ENCODE measurements at regions not wholly inside any gene's neighbourhood (a gene's known extent, or its start where the extent isn't known, plus 50 kb on each side); places are given as distances from the start of the nearest gene placed in this dataset.

DNA sequence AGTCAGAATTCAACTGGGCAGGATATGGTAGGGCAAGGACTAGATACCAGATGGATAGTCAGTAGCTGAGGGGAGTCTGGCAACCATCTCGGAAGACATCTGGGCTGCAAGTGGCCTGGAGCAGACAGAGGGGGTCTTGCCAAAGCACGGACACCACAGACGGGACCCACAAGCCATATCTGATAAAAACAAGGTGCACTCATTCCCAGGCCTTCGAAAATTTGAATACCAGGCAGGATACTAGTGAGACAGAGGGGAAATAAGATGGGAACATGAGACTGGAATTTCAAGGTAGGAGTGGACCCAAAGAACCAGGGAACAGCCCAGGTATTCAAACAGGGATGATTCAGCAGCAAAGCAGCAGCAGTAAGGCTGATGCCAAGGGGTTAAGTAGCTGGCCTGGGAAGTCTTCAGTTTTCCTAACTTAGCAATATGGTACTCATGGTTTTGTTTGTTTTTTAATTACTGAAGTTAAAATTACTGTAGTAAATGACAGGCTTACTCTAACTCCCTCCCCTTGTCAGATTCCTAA is 144.9 kb upstream of the NCKAP5 start:
- DNase-seq (ENCODE audit: low spot score) = no peak
- intact Hi-C loops (cut with DNase I) = no loop called here

- intact Hi-C loops (cut with DNase I) = no loop called here
- DNase-seq (ENCODE audit: low spot score) = no peak
Measured at GRCh38 chr2:133716166-133716565, 147.9 kb upstream of the NCKAP5 start.

GRCh38 chr2:133717497-133717896 is 149.2 kb upstream of the NCKAP5 start:
- DNase-seq (ENCODE audit: low spot score) = no peak
- intact Hi-C loops (cut with DNase I) = no loop called here

DNA sequence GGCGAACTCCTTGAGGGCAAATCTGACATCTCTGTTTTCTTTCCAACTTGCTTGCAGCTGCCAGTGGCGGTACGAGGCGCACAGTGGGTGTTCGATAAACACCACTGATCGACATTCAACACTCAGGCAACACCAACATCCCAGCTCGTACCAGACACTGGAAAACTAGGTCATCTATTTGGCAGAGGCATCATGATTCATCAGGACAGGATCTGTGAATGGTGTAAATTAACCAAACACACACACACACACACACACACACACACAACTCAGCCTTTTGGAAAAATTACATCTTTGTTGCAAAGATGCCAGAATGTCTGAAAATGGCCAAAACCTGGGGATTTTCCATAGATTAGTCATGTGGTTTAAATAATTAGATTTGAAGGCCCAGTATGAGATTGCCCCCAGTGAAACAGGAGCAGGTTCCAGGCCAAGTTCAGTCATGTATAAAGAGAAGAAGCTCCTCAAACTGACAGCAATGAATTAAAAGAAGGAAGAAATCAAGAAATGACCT is 150.5 kb upstream of the NCKAP5 start:
- DNase-seq (ENCODE audit: low spot score) = no peak
- intact Hi-C loops (cut with DNase I) = no loop called here

DNA sequence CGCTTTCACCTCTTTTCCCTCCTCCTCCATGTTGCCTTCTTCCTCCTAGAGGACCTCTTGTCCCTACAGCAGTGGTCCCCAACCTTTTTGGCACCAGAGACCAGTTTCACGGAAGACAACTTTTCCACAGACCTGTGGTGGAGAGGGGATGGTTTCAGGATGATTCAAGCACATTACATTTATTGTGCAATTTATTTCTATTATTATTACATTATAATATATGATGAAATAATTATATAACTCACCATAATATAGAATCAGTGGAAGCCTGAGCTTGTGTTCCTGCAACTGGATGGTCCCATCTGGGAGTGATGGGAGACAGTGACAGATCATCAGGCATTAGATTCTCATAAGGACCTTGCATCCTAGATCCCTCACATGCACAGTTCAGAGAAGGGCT is 152.2 kb upstream of the NCKAP5 start:
- intact Hi-C loops (cut with DNase I) = no loop called here

DNA sequence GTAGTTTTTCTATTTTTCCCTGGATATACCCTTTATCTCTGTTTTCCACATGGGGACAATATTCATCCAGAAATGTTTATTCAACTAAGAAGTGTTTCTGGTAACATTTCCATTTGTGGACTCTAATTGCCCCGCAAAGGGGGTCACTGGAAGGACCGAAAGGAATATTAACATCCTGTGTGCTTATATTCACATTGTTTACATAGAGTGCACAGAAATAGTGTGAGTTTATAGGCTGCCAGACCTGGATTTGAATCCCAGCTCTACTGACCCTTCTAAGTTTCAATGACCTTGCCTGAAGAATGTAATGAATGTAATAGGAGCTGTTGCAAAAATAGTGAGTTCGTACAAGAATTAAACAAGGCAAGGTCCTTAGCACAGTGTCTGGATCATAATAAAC is 152.9 kb upstream of the NCKAP5 start:
- no peak for DNase-seq (ENCODE audit: low spot score)
- intact Hi-C loops (cut with DNase I) = no loop called here

More for the DNA sequence above, 152.2 kb upstream of the NCKAP5 start:
- no peak for DNase-seq (ENCODE audit: low spot score)

DNA sequence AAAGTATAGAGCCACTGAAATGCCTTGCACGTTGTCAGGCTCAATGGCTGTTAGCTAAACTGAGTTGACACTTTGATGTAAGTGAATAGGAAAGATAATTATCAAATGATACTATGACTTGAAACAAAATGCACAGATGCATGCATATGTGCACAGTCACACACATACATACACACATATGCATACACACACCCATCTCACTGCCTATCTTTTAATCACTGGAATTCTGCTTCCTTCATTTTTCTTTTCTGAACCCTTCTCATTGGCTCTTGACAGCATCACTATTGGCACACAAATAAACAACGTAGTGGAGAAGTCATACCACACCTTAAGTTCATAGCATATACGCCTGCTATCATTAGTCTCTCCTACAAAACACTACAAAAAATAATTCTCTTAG is 154.9 kb upstream of the NCKAP5 start:
- intact Hi-C loops (cut with DNase I) = no loop called here
- DNase-seq (ENCODE audit: low spot score) = no peak

DNA sequence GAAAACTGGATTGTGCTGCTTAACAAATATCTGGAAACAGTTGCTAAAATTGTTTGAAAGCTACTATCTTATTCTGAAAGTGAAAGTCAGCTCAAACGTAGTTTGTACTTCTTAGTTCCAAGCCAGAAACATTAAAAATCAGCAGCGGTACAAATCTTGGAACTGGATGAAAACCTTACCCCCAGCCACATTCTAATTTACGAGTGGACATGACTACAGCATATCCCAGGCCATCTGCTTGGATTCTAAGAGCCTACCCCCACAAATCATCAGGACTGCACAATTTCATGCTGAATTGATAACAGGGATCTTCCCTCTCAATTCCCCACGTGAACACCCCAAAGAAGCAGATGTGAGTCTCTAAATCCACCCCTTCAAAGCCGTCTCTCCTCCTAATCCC is 158.7 kb upstream of the NCKAP5 start:
- intact Hi-C loops (cut with DNase I) = no loop called here
- DNase-seq (ENCODE audit: low spot score) = no peak

DNA sequence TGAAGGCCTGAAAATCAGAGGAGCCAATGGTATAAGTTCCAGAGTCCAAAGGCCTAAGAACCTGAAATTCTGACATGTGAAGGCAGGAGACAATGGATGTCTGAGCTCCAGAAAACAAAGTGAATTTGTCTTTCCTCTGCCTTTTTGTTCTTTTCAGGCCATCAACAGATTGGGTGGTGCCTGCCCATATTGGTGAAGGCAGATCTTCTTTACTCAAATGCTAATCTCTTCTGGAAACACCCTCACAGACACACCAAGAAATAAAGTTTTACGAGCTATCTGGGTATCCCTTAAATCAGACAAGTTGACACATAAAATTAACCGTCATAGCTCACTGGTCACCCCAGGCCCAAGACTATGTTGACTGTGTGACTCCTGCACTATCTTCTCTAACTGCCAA is 163.8 kb upstream of the NCKAP5 start:
- DNase-seq (ENCODE audit: low spot score) = no peak
- intact Hi-C loops (cut with DNase I) = no loop called here

DNA sequence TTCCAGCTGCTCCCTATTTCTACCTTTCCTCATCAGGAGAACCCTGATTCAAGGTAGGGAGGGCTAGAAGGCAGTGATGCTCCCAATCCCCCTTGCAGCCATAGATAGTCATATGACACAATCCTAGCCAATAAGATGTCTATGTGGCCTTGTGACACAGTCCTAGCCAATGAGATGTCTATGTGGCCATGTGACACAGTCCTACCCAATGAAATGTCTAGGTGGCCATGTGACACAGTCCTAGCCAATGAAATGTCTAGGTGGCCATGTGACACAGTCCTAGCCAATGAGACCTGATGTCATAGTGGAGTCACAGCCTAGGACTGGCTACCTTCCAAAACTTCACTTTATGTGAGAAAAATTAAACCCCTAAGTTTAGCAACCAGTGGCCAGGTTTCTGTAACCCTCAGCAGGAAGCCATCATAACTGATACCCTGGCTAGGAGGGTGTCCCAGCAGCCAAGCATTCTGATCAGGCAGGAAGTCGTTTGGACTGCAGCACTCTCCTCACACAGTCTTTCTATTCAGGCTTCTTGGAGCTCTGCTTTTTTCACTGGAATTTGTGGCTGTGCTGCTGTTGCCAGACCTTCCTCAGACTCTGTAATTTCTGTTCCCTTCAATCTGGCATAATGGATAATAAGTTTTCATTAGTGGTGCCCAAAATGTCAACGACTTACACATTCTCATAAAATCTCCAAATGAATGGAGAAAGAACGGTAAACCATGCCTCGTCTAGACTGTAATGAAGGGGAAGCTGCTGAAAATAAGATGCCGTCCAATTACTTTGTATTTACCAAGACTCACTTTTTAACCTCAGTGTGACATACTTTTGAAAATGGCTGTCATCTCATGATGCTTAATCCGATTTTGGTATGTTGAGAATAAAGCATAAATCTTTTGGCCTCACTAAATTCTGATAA is 165.0 kb upstream of the NCKAP5 start:
- intact Hi-C loops (cut with DNase I) = no loop called here
- DNase-seq (ENCODE audit: low spot score) = no peak

DNA sequence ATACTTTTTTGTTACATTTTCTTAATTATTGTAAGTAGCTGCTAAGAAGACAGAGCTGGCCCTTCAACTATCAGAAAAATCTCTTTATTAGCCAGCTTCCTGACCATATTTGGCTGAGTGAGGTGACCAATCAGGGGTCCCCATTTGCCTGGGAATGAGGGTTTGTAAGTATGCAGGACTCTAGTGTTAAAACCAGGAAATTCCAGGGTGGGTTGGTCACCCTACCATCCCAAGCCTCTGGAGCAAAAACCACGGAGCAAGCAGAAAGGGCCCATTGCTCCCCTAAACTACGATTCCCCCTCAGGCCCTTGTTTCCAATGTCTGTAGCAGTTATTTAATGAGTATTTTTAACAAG is 165.6 kb upstream of the NCKAP5 start:
- no peak for DNase-seq (ENCODE audit: low spot score)
- intact Hi-C loops (cut with DNase I) = no loop called here

DNA sequence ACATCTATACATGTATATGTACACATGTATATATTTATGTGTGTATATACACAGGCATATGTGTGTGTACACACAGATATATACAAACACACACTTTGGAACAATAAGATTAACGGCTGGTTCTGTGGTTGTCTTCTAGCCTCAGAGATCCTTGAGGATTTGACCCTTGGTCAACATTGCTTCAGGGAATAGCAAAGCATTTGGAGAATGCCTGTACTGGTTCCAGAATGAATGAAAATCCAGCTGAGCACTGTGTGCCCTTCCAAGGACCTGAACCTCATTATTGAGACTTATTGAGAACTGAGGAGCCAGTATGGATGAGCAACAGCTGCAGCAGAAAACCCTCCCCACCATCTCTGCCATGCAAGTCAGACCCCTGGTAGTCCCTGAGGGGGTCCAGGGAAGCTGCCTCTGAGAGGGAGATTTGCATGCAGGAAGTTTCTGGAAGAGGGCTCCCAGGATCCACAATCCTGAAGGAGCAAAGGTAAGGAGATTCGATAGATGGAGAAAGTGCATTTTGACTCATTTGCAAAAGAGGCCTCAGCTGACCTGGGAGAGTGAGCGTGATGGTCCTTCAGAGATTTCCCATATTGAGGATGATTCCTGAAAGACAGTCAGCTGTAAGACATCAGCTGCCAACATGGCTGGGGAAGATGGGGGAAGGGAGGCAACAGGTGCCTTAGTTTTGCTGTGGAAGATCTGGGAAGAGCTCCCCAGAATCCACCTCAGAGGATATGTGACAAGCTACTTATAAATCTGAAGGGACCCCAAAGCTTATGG is 166.6 kb upstream of the NCKAP5 start:
- intact Hi-C loops (cut with DNase I) = no loop called here
- no peak for DNase-seq (ENCODE audit: low spot score)

GRCh38 chr2:133736674-133737073 is 168.4 kb upstream of the NCKAP5 start:
- intact Hi-C loops (cut with DNase I) = no loop called here
- DNase-seq (ENCODE audit: low spot score) = no peak

DNA sequence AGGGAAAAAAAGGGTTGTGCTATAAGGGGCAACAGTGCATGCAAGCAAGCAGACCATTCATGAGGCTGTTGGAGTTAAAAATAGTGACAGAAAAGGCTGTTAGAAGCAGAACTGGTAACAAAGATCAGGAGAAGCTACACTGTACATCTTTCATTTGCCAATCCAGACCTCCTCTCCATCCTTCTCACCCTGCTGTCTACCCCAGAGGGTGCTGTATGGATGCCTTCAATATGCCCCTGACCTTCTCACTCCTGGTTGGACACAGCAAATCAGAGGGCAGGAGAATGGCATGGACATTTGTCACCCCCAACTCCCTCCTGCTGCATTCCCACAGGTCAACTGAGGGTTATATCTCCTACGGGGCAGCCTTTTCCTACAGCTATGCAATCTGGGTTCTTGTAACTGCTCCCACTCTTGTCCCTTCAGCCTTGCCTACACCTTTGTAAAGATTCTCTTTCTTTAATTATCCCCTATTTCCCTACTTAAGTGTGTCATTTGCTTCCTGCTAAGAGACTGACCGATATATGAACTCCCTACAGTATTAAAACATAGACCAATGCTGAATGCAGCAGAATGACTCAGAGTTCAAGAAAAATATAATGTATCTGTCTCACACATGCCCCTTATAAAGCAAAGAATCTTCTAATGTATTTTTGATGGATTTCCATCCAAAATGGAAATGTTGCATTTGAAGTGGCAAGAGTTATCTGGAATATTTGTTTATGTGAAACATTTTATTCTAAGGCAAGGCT is 169.2 kb upstream of the NCKAP5 start:
- no peak for DNase-seq (ENCODE audit: low spot score)
- intact Hi-C loops (cut with DNase I) = no loop called here

DNA sequence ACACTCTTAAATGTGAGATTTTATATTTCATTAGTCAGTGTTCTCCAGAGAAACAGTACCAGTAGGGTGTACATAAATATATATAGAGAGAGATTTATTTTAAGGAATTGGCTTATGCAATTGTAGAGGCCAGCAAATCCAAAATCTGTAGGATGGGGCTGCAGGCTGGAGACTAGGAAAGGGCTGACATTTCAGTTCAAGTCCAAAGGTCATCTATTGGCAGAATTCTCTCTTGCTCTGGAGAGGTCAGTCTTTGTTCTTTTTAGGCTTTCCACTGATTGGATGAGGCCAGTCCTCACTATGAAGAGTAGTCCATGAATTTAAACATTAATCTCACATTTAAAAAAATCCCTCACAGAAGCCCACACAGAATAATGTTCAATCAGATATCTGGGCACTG is 170.8 kb upstream of the NCKAP5 start:
- DNase-seq (ENCODE audit: low spot score) = no peak
- intact Hi-C loops (cut with DNase I) = no loop called here

DNA sequence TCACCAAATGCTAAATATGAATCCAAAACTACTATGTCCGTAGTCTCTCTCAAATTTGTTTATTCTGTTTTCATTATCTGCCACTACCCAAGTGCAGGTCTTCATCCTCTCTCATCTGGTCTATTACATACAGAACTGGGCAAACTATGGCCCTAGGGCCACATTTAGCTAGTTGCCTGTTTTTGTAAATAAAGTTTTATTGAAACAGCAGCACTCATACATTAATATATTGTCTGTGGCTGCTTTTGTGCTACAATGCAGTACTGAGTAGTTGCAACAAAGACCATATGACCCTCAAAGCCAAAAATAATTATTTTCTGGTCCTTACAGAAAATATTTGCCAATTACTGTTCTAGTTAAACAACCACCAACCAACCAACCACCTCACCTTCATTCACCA is 172.2 kb upstream of the NCKAP5 start:
- intact Hi-C loops (cut with DNase I) = no loop called here
- no peak for DNase-seq (ENCODE audit: low spot score)

- intact Hi-C loops (cut with DNase I) = no loop called here
Measured at GRCh38 chr2:133748007-133748700, 179.9 kb upstream of the NCKAP5 start.

GRCh38 chr2:133753665-133754064 is 185.4 kb upstream of the NCKAP5 start:
- no peak for DNase-seq (ENCODE audit: low spot score)
- intact Hi-C loops (cut with DNase I) = no loop called here

More at GRCh38 chr2:133748007-133748700, 179.9 kb upstream of the NCKAP5 start:
- no peak for DNase-seq (ENCODE audit: low spot score)
